ENCODE measurements at regions not wholly inside any gene's neighbourhood (a gene's known extent, or its start where the extent isn't known, plus 50 kb on each side); places are given as distances from the start of the nearest gene placed in this dataset.

DNA sequence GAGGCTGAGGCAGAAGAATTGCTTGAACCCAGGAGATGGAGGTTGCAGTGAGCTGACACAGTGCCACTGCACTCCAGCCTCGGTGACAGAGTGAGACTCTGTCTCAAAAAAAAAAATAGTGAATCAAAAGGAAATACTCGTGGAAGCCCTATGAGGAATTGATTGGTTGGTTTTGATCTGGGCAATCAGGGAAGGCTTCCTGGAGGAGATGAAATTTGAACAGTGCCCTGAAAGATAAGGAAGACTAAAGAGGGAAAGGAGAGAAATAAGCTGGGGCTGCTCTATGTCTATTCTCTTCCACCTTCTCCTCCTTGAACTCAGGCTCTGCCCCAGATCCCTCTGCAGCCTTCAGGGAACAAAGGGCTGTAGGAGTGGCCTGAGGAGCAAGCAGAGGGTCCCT lies 54.1 kb downstream of the IRF2BPL start:
- DNase-seq = no peak

DNA sequence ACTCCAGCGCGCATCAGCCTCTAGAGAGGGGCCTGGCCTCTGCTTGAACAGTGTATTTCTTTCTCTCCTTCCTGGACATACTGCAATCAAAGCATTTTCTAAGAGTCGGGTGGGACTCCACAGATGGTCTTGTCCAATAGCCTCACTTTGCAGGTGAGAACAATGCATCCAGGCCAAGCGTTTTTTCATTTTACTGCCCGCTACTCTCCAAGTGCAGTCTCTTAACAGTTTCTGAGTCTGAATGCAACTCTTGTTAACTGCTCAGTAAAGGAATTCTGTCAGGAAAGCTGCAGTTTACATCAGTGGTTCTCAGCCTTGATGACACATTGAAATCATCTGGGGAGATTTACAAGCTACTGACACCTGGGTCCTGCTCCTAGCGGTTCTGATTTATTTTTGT lies 57.0 kb downstream of the IRF2BPL start:
- no peak for DNase-seq

DNA sequence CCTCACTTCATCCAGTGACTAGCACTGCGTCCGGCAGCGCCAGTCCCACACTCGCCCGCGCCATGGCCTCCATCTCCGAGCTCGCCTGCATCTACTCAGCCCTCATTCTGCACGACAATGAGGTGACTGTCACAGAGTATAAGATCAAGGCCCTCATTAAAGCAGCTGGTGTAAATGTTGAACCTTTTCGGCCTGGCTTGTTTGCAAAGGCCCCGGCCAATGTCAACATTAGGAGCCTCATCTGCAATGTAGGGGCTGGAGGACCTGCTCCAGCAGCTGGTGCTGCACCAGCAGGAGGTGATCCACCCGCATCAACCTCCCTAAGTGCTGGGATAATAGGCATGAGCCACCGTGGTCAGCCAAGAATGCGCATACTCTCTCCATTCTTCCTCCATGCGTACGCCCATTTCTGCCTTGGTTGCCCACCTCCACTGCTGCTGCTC lies 59.9 kb downstream of the IRF2BPL start:
- no peak for DNase-seq

DNA sequence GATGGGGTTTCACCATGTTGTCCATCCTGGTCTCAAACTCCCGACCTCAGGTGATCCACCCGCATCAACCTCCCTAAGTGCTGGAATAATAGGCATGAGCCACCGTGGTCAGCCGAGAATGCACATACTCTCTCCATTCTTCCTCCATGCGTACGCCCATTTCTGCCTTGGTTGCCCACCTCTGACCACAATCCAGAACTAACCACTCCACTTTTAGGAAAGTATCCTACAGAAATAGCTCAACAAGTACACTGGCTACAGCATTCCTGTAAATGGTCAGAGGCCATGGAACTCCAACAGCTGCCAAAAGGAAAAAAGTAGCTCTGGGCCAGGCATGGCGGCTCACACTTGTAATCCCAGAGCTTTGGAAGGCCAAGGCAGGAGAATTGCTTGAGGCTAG lies 60.7 kb downstream of the IRF2BPL start:
- no peak for DNase-seq

DNA sequence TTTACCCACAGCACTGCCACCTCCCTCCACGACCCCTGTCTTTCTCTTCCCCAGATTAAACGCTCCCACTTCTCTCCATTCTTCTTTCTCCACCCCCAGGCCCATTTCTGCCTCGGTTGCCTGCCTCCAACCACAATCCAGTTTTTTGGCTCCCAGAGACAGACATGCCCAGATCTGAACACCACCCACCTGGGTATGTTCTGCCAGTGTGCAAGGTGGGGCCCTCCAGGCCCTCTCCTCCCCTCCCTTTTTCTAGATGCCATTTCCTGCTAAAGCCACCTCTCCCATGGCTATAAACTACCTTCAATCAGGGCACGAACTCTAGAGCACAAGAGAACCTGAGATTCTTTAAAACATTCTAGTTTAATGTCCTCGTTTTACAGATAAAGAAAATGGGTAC lies 63.3 kb downstream of the IRF2BPL start:
- DNase-seq = no peak

DNA sequence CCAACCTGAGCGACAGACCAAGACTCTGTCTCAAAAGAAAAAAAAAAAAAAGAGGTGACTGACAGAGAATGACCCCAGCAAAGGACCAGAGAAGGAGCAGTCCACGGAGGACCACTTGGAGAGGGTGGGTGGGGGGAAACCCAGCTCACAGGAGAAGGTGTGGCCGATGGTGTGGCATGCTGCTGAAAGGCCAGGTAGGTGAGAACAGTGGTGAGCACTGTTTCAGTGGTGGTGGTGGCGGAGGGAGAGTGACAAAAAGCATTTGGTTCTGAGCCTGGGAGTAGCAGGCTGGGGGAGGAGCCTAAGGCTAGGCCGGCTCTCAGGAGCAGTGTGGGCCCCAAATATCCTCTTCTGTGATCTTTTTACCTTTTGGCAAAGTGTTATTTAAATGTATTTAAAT lies 63.8 kb downstream of the IRF2BPL start:
- DNase-seq = no peak

DNA sequence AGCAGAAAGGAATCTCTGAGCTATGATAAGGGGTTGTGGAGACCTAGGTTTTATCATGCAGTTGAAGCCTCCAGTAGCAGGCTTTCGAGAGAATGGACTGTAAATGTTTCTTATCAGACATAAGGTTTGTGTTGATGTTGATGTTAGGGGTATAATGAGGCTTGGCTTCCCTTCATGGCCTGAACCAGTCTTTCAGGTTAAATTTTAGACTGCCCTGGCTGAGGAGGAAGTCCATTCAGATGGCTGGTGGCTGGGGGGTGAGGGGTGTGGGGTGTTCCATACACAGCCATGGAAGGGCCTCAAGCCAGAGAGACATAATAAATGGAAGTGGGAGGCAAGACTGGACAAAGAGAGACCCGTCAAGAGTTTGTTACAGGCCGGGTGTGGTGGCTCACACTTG lies 65.1 kb downstream of the IRF2BPL start:
- no peak for DNase-seq

DNA sequence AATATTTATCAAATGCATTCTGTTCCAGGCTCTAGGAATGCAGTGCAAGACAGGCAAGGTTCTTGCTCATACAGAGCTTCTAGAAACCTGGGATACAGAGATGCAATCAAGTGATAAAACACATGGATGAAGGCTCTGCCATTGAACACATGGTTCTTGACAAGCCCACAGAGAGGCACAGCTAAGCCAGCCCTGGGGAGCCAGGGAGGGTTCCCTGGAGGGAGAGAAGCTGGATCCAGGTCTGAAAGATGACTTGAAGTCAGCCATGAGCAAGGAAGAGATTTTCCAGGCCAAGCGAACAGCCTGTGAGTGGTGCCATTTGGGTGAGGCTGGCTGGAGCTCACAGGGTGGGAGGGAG lies 66.2 kb downstream of the IRF2BPL start:
- DNase-seq = no peak

DNA sequence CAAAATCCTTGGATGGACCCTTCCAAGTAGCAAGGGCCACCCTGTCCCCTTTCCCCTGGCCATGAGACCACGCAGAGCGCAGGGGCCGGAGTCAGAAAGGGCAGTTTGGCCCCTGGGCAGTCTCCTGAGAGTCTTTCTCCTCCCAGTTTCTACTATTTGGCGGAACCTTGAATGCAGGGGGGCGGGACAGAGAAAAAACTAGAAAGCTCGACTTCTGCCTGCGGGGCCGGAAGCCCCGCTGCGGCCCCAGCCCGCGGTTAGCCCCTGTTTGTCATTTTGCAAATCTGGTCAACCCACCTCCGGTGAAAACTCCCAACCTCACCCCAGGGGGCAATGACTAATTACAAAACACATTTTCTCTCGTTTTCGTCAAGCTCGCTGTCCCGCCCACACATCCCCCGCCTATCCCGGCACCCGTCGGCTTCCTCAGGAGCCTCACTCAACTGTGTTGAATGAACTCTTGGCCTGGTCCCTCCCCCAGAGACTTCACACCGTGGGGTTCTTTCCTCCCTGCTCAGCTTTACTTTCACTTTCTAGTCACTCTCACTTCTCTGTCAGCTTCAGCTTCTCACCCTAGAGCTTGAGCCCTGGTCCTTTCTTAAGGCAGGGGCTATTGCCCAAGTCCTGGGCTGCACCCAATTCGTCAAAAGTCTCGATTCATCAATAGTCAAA lies 66.7 kb downstream of the IRF2BPL start:
- peak; percentile 92 for DNase-seq

DNA sequence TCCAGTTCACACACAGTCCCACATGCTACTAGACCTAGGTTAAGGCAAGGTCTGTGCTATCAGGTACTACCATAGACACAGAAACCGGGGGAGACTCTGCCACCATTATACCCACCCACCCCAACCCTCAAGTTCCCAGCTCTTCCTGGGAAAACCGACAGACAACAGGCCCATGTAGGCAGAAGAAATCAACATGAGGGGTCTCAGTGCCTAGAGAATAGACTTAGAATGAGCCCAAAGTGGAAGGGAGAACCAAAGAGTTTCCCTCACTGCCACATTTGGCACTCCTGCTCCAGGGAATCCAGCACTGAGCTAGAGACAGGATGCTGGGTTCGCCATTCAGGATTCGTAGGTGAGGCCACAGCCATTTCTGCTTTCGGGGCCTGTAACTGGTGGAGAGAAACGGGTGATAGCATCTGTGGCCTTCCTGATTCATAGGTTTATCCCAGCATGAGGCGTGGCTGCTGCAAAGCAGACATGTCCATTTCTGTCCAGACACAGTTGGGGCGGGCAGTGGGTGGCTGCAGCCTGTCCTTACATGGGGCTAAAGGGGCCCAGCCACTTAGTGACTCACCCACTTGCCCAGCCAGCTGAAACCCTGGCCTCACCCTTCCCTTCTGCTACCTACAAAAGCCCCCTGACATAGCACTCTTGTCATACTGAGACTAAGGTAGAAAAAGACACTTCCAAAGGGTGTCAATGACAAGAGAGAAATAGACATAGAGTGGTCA lies 69.4 kb downstream of the IRF2BPL start:
- DNase-seq = no peak

DNA sequence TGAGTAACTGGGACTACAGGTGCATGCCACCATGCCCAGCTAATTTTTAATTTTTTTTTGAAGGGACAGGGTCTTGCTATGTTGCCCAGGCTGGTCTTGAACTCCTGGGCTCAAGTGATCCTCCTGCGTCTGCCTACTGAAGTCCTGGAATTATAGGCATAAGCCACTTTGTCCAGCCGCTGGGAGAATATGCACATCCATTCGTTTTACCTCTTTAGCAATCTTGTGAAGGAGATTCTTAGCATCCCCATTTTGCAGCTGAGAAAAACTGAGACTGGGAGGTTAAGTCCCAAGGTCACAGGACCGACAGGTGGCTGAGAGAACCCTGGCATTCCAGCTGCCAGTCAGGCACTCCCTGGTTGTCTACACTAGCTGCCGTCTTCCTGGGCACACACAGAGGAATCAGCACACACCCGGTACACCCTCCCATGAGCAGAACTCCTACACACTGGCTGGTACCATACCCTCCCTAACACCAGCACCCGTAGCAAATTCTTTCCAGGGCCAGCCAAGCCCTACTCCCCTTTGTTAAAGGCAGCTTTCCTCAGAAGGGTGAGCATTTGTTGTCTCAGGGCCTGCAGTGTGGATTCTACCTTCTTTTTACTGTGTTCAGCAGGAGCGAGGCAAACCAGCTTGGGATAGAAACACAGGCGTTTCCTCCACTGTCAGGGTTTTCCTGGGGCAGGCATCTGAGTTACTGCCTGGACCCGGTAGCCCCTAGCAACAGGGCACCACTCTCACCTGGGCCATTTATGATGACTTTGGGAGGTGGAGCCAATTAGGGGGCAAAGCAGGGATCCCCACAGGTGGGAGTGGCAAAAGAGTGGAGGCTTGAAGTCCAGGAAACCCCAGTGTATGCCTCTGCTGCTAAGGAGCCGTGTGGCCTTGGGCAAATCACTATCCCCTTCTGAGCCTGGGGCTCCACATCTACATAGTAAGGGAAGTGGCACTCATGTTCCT lies 70.2 kb downstream of the IRF2BPL start:
- no peak for DNase-seq

DNA sequence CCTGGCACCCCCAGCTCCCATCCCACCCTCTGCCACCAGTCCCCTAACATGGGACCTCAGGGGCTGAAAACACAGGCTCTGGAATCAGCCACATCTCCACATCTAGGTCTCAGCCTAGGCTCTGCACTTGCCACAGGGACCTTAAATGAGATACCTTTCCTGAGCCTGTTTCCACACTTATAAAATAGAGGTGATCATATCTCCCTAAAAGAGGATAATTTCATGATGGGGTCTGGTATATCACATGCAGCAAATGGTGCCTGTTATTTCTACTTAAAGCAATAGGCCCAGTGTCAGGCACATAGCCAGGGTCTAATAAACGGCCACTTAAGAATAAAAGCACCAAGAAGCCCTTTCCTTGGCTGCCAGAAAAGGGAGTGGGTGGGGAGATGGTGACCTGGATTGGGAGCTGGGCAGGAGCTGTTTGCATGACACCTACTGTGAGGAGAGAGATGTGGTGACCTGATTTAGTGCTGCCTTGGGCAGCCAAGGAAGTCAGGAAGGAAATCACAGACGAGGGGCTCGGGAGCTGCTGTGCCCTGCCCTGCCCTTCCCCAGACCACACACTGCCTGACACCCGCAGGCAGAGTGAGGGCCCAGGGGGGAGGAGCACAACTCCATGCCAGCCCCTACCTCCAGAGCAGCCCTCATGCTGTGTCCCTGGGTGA lies 71.2 kb downstream of the IRF2BPL start:
- DNase-seq = no peak

DNA sequence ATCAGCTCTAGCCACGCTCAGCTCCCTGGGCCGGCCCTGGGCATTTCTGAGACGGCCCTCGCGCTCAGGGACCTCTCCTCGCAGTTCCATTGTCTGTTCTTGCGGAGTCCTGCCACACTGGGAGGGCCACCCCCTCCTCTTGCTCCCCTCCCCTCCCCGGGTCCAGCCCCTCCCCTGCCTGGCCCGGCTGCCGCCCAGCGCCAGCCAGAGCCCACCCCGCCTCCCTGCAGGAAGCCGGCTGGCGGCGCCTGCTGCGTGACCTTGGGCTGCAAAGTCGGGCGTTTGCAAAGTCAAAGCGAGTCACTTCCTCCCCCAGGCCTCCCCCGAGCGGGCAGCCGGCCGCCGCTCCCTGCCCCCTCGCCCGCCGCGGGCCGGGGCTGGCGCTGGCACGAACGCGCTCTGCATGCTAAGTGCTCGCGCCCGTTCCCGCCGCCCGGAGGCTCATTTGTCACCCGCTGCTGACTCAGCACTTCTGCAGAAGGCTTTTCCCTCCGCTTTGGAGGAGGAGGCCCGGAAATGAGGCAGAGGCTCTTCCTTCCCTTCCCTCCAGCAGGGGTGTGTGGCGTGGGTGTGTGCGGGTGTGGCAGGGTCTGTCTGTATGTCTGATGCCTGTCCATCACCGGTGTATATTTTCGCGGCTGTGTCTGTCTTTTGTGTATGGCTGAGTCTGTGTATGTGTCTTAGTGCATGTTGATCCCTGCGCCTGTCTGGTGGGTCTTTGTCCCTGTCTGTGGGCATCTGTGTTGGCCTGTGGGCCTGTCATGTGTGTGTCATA lies 72.0 kb downstream of the IRF2BPL start:
- peak; percentile 86 for DNase-seq

DNA sequence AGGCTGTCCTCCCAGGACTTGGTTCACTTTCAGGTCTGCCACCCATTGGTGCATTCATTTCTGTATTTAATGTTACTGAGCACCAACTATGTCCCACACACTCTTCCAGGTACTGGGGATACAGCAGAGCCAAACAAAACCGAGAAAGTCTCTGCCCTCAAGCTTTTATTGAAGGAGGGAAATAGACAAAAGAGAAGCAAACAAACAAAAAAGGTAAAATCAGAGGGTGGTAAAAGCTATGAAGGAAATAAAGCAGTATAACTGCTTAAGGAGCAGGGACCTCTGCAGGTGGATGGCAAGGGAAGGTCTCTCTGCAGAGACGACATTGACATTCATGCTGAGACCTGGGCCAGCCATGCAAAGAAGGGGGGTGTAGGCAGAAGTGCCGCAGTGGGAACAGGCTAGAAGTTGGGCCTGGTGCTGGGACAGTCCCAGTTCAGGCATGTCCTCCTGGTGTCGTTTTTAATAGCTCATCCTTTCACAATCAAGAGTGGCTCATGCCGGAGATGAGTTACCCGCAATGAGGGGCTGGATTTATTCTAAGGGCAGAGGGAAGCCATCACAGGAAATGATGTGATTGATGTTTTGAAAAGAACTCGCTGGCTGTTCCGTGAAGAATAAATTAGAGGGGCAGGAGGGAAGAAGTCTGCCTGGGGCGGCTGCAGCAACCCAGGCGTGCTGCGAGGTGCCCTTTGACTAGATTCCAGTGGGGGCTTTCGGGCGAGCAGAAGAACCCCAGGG lies 72.8 kb downstream of the IRF2BPL start:
- peak; percentile 61 for DNase-seq

DNA sequence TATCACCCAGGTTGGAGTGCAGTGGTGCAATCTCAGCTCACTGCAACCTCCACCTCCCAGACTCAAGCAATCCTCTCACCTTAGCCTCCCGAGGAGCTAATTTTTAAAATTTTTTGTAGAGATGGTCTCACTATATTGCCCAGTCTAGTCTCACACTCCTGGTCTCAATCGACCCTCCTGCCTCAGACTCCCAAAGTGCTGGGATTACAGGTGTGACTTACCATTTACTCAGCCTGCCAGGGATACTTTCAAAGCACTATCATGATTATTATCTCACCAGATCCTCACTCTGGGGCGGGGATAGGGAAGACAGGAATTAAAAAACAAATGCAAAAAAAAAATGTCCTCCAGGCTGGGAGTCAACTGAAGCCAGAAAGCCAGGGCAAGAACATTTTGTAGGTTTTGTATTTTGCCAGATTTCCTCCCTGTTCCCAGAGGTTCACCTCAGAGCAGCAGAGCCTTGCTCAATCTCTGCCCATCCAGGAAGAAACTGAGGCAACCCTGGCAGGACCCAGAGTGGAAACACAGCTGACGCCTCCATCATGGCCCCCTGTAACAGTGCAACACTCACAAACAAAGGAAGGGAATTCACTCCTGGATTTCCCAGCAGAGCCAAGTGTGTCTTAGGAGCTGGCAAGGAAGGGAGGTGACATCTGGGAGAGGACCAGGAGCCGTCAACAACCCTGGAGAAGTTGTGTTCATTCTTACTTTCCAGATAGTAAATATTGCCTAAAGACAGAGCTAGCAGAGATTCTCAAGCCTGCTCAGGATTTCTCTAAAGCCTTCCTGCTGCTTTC lies 73.9 kb downstream of the IRF2BPL start:
- no peak for DNase-seq

DNA sequence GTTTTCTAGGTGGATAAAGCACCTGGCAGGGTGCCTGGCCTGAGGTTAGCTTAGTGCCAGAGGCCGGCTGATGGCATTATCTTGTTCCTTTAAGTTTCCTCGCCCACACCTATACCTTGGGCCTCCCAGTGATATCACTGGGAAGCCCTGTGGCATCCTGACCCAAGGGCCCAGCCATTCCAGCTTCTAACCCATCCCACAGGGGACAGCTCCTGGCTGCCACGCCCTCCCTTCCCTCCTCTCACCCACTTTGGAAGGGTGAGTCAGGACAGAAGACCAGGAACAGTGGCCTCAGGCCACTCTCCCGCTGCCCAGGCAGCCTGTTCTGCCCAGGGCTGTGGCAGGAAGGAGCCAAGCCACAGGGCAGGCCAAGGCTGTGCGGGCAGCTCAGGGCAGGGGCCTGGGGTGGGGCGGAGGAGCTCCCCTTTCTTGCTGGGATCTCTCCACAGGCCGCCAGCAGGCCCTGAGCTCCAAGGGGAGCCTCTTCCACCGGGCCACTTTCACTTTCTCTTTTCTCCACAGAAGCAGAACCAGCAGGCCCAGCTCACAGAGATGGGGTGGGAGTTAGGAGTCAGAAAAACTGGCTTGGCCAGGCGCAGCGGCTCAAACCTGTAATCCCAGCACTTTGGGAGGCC lies 75.1 kb downstream of the IRF2BPL start:
- DNase-seq = peak; percentile 25

DNA sequence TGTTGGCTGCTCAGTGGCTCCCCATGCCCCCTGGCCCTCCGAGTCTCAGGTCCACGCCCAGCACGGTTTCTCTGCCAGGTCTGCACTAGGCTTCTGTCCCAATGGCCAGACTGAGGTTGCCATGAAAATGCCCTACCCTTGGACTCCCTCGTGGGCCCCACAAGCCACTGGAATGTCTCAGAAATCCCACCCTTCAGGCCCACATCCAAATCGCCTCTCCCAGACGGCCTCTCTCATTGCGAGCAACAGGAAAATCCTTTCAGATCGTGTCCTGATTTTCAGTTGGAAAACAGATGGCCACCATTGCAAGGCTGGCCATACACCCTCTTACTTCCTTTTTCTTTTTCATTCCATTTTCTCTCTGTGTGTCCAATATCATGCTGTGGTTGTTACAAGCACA lies 77.3 kb downstream of the IRF2BPL start:
- DNase-seq = no peak

DNA sequence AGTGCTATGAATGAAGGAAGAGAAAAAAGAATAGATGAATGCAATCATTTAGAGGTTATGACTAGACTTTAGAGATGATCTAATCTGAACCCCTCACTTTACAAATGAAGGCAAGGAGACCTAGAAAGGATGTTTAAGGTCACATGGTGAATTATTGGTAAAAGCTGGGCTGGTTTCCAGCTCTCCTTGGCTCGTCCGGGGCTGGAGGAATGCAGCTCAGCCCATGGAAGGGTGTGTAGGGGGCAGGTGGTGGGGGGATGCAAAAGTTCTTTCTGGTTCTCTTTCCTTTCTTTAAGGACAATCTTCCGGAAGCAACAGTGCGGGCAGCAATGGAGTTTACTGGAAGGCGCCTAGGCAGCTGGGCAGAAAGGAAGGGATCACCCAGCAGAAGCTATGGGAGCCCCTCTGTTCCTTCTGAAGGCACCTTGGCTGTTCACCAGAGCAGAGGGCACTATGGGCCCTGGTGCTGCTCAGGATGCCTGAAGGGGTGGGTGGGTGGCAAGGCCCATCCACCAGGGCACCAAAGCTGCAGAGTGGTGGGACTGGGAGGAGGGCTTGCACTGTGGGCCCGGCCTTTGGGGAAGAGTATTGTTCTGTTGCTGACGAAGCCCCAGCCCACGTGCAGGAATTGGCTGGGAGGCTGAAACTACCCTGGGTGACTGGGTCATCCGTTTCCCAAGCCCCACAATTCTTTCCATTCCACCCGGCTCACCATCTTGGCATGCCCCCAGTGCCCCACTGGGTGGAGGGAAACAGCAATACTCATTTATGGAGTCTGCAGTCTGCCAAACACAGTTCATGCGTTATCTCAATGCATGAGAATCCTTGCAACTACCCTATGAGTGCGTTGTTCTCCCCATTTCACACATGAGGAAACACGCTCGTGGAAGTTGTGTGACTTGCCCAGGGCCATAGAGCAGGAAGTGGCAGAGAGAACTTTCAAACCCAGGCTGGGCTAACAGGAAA lies 78.2 kb downstream of the IRF2BPL start:
- no peak for DNase-seq

DNA sequence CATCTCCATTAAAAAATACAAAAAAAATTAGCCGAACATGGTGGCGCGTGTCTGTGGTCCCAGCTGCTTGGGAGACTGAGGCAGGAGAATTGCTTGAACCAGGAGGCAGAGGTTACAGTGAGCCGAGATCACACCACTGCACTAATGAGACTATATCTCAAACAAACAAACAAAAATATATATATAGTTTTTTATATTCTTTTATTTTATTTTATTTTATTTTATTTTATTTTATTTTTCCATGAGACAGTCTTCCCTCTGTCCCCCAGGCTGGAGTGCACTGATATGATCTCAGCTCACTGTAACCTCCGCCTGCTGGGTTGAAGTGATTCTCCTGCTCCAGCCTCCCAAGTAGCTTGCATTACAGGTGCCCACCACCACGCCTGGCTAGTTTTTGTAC lies 79.5 kb downstream of the IRF2BPL start:
- no peak for DNase-seq
